Mucosa of rectum (tissue), 2 donors: ENCODE measurements at regions not wholly inside any gene's neighbourhood (a gene's known extent, or its start where the extent isn't known, plus 50 kb on each side); places are given as distances from the start of the nearest gene placed in this dataset.

Experiments
- H3K27ac ChIP-seq, 2 donors: one replicate each; pipeline ENCODE4 v1.7.0; 2013; ENCODE audit warnings: inconsistent platforms in 2 of 2, low read depth in 2 of 2, low read length in 2 of 2
- H3K27me3 ChIP-seq, 2 donors: one replicate each; pipeline ENCODE4 v1.7.0; 2013; ENCODE audit warnings: low read length in 2 of 2; ENCODE audit not compliant: control insufficient read depth in 2 of 2, insufficient read depth in 2 of 2
- H3K36me3 ChIP-seq, 2 donors: one replicate each; pipeline ENCODE4 v1.7.0; 2013; ENCODE audit warnings: low read length in 2 of 2; ENCODE audit not compliant: control insufficient read depth in 2 of 2, insufficient read depth in 2 of 2
- H3K4me1 ChIP-seq, 2 donors: one replicate each; pipeline ENCODE4 v1.7.0; 2013; ENCODE audit warnings: low read length in 2 of 2, mild to moderate bottlenecking in 1 of 2; ENCODE audit not compliant: control insufficient read depth in 2 of 2, insufficient read depth in 2 of 2
- H3K4me3 ChIP-seq, 2 donors: one replicate each; pipeline ENCODE4 v1.7.0; 2013; ENCODE audit warnings: low read length in 2 of 2
- H3K9ac ChIP-seq, 2 donors: one replicate each; pipeline ENCODE4 v1.7.0; 2013; ENCODE audit warnings: low read length in 2 of 2, low read depth in 1 of 2, mild to moderate bottlenecking in 1 of 2
- H3K9me3 ChIP-seq, 2 donors: one replicate each; pipeline ENCODE4 v1.7.0; 2013; ENCODE audit warnings: low read length in 2 of 2; ENCODE audit not compliant: control insufficient read depth in 2 of 2
- donor health status: healthy.
- donor health status: Normal muscosa, but diverticular disease.

DNA sequence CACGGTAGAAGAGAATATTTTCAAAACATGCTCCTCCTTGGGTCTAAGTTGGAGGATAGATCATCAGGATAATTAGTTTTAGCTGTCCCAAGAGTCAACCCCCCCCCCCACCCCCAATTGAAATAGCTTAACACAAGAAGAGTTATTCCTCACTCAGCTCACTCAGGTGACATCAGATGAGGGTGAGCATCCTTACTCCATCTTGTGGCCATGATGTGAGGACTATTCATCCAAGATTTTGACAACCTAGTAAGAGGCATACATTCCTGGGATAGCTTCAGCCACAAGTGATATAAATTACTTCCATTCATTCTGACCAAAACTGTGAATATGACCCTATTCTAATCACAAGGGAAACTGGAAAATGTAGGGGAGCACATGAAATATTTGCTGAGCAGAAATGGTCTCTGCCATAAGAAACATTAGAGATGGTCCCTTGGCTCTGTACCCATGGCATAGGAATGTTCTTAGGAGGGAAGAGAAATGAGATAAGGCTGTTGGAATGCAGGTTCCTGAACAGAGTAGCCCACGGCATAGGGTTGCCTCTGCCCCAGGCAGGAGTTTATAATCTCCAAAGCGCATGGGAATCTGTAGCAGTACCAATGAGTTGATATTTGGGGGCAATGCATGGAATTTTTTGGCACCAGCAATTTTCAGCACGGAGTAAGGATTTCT, 257.2 kb downstream of the CYRIA start:
- Histone ChIP-seq H3K9me3 (no peaks in the 10 kb centered on the region), H3K4me3 (no peak overlapping the region), H3K27me3 (no peaks in the 10 kb centered on the region), H3K9ac (no peak overlapping the region), H3K27ac (no peak overlapping the region), H3K36me3 (no peaks in the 10 kb centered on the region), H3K4me1 (no peaks in the 10 kb centered on the region)

DNA sequence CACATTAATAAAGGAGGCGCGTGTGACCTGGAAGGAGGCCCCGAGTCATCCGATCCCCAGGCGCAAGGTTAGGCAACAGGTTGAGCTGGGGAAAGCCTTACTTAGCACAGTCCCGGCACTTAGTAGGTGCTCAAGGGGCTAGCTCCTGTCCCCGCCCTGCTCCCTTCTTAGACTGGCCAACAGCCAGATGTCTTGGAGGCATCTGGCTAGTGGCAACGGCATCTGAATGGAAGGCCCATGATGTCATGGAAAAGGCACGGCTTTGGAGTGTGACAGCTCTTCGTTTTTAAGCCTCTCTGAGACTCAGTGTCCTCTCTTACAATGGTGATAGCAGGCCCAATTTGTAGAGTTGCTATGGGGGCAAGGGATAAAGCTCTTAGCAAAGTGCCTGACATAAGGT, 258.3 kb downstream of the CYRIA start:
- no peaks in the 10 kb centered on the region for H3K9me3 ChIP-seq
- H3K4me1 ChIP-seq, result no peaks in the 10 kb centered on the region
- H3K27ac ChIP-seq, result no peak overlapping the region
- no peak overlapping the region for H3K9ac ChIP-seq
- no peaks in the 10 kb centered on the region for H3K36me3 ChIP-seq
- no peak overlapping the region for H3K4me3 ChIP-seq
- no peaks in the 10 kb centered on the region for H3K27me3 ChIP-seq

DNA sequence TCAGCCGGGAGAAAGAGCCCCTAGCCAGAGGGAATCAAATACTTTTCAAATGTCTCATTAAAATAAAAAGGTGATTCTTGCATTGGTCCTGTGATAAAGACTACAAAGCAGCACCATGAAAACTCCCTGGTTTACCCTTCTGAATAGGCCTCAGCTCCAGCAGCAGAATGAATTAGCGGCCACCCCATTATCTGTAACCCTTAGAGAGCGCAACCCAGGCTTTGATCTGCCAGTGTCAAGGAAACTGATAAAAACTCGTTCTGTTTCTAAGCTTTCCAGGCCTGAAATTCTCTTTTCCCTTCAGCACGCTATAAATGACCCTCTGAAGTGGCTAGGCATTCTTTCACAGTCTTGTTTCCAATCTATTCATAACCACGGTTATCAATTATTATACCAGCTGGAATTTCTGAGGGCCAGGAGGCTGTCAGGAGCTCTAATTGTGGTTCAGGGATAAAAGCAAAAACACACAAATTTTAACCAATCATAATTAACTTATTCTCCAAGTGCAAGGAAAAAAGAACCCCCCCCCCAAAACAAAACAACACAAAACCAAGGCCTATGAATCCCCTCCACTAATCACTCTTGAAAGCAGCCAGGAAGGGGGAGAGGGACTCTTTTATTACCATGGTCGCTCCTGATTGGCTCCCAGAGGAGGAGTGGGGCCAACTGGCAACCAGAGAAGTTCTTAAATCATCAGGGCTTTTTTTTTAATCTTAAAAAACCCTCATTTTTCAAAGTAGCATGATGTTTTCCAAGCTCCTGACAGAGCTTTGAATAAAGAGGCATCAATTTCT, 258.9 kb downstream of the CYRIA start:
- Histone ChIP-seq H3K36me3 (no peaks in the 10 kb centered on the region), H3K4me3 (no peak overlapping the region), H3K27ac (no peak overlapping the region), H3K9ac (no peak overlapping the region), H3K9me3 (no peaks in the 10 kb centered on the region), H3K4me1 (no peaks in the 10 kb centered on the region), H3K27me3 (no peaks in the 10 kb centered on the region)

DNA sequence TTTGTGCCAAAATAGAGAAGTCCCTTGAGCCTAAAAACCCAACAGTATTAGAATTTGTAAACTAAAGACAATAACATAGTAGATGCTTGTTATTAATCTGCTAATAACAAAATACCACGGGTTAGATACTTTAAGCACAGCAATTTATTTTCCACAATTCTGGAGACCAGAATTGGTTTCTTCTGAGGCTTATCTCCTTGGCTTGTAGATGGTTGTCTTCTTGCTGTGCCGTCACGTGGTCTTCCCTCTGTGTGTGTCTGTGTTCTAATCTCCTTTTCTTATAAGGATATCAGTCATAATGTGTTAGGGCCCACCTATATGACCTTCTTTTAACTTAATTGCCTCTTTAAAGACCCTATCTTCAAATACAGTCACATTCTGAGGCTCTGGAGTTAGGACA, 260.1 kb downstream of the CYRIA start:
- H3K4me3 ChIP-seq, result no peak overlapping the region
- H3K36me3 ChIP-seq, result no peaks in the 10 kb centered on the region
- no peak overlapping the region for H3K9ac ChIP-seq
- H3K4me1 ChIP-seq, result no peaks in the 10 kb centered on the region
- no peak overlapping the region for H3K27ac ChIP-seq
- no peaks in the 10 kb centered on the region for H3K27me3 ChIP-seq
- H3K9me3 ChIP-seq, result no peaks in the 10 kb centered on the region

DNA sequence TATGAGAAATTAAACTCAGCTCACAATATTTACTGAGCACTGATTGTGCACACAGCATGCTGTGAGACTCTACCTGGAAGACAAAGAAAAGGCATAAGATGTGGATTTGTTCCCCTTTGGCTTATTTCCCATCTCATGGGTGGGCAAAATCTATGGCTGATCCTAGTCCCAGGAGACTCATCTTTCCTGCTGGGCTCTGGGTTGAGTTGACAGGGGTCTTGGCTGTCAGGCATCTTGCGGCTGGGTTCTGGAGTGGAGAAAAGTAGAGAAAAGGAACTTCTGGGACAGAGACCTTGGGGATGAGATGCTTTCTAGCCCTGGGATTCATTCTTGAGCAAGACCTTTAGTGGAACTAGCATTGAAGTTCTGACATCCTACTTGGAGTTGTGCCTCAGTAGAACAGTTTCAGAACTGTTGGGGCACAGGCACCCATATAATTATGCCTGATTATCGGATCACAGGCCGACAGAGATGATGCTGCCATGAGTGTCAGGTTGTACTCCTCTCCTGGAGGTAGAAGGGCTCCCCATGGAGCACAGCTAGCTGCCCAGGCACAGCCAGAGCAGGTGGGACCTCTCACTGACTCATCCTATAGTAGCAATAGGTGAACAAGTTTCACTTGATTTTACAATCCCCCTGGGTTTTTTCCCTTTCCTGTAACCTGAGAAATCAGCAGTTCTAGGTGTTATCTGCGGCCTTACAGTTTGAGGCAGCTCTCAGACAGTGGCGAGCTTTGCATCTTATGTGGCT, 260.9 kb downstream of the CYRIA start:
- Histone ChIP-seq H3K36me3 (no peaks in the 10 kb centered on the region), H3K4me1 (no peaks in the 10 kb centered on the region), H3K27ac (no peak overlapping the region), H3K9me3 (no peaks in the 10 kb centered on the region), H3K9ac (no peak overlapping the region), H3K27me3 (no peaks in the 10 kb centered on the region), H3K4me3 (no peak overlapping the region)

DNA sequence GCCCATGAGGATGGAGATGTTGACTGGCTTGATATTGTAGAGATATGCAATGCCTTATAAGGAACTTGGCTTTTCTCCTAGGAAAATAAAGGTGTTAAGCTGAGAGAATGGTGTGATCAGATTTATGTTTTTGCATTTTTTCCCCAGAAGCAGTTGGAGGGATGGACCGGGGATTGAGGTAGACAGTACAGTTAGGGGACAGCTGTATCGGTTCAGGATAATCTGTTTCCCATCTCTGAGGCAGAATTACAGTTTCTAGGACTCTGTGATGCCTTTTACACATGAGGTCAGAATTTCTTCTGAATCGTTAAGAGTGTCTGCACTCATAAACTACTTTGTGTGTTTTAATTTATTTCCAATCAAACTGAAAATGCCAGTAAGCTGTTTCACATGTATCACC, 261.5 kb downstream of the CYRIA start:
- H3K4me3 ChIP-seq, result no peak overlapping the region
- no peak overlapping the region for H3K9ac ChIP-seq
- H3K9me3 ChIP-seq, result no peaks in the 10 kb centered on the region
- H3K36me3 ChIP-seq, result no peaks in the 10 kb centered on the region
- no peak overlapping the region for H3K27ac ChIP-seq
- no peaks in the 10 kb centered on the region for H3K27me3 ChIP-seq
- no peaks in the 10 kb centered on the region for H3K4me1 ChIP-seq

DNA sequence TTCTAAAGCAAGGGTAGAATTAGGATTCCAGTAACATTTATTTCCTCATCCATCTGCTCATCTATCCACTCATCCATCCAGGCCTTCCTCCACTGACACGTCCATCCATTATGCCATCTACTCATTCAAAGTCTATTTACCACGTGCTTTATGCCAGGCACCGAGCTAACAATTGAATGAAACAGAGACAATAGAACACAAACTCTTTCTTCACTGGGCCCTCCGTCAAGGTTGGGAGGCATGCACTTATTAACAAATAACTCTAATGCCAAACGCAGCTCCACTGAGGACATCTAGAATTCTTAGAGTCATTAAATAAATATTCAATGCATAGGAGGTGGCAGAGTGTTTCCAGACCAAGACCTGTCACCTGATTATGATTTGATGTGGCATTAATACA, 262.7 kb downstream of the CYRIA start:
- Histone ChIP-seq H3K4me1 (no peaks in the 10 kb centered on the region), H3K9ac (no peak overlapping the region), H3K27ac (no peak overlapping the region), H3K36me3 (no peaks in the 10 kb centered on the region), H3K4me3 (no peak overlapping the region), H3K27me3 (no peaks in the 10 kb centered on the region), H3K9me3 (no peaks in the 10 kb centered on the region)

DNA sequence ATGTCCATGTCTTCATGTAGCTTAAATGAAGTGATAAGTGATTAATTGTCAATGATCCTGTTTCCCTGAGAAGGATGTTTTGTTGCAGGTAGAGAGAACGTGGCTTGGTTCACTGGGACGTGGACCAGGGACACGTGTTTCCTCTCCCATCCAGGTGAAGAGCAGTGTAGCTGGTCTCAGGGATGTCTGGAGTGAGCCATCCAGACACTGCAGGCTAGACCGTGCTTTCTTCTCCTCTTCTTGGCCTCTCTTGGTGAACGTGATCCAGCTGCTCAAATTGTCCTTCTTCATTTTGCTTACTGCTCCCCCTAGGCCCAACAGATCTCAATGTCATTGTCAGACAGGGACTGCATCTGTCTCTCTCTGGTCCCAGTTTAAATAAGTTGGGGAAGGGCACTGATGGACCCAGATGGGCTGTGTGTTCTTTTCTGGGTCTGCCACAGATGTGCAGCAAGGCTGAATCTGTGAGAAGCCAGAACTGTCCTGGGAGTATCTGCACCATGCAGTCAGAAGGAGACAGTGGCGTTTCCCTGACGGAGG, 263.8 kb downstream of the CYRIA start:
- Histone ChIP-seq H3K27me3 (no peaks in the 10 kb centered on the region), H3K9ac (no peak overlapping the region), H3K9me3 (no peaks in the 10 kb centered on the region), H3K36me3 (no peaks in the 10 kb centered on the region), H3K4me3 (no peak overlapping the region), H3K4me1 (no peaks in the 10 kb centered on the region), H3K27ac (no peak overlapping the region)

DNA sequence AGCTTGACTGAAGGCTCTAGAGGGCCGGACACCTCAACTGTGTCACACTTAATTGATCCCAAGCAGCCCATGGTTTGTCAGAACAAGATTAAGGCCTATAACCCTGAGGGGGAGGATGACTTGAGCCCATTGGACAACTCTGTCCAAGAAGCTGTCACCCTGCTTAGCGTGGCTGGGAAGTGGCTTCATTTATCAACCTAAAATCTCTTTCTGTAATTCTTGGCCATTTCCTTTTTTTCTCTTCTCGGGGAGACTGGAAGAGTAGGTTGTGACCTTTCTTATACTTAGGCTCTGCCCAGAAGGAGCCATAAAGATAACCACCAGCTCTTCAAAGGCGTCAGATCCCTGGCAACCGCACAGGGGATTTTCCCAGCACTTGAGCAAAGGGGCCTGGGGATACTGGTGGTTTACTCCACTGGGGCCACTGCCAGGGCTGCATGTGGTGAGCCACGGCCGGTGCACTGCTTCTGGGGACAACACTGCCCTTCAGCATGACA, 265.5 kb downstream of the CYRIA start:
- Histone ChIP-seq H3K9ac (no peak overlapping the region), H3K36me3 (no peaks in the 10 kb centered on the region), H3K27me3 (no peaks in the 10 kb centered on the region), H3K4me1 (no peaks in the 10 kb centered on the region), H3K27ac (no peak overlapping the region), H3K9me3 (no peaks in the 10 kb centered on the region), H3K4me3 (no peak overlapping the region)
